ENCODE measurements at regions not wholly inside any gene's neighbourhood (a gene's known extent, or its start where the extent isn't known, plus 50 kb on each side); places are given as distances from the start of the nearest gene placed in this dataset.

DNA sequence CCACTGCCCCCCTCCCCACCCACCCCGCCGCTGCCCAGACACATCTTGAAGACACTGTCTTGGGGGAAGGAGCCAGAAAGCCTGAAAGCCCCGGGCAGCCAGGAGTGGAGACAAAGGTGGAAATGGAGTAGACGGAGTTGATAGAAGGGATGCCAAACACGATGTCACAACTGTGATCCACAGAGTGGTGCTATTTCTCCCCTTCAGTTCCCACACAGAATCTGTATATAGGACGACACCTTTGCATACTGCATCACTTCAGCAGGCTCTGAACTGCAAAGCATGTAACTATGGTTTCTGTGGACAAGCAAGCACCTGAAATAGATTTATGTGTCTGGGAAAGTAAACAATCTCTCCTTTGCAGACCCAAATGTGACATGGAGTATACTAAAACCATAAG is 56.4 kb upstream of the F13A1 start:
- DNase-seq: no peak

DNA sequence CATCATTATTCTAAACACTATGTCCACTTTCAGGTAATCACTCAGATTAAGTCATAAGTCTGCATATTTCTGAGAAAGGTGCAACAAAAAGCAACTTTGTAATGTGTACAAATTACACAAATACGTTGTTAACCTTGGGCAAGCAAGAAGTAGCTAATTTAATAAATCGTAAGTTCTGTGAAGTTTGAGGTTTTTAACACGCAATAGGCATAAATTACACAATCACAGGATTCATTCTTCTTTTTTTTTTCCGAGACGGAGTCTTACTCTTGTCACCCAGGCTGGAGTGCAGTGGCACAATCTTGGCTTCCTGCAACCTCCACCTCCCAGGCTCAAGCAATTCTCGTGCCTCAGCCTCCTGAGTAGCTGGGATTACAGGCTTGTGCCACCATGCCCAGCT is 57.2 kb upstream of the F13A1 start:
- DNase-seq: peak in 2 of 4 experiments; percentile 32 to 57

DNA sequence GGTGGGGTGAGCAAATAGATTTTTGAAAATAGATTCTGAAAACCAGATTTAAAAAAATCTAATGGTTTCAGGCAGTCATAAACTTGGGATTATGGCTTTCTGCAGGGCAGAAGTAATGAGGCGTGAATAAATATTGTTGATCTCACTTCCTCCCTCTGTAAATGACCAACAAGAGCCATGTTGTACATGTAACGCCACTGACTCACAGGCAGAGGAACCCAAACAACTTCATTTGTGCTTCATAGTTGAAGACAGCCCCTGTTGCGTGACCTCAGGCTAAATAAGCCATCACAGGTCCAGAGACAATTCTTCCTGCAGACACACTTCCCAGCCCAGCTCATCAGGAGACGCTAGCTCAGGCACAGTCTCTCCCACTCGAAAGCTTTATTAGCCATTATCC is 59.1 kb upstream of the F13A1 start:
- peak; percentile 48 to 84 (median 70) for DNase-seq

DNA sequence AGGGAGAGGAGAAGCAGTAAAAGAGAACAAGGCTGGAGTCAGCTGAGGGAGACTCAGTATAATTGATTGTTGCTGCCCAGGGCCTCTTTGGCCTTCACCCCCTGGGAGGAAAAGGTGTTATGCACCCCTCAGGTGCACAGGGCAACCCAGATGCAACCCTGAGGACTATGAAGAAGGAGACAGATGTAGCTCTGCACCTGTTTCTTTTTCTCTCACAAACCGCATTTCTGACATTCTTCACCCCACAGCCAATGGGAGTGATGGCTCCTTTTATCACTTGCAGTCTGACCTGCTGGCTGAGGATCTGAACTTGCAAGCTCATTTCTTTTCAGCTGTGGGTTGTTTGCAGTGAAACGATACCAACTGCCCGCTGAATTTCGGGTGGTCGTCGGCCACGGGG is 64.1 kb upstream of the F13A1 start:
- no peak for DNase-seq

DNA sequence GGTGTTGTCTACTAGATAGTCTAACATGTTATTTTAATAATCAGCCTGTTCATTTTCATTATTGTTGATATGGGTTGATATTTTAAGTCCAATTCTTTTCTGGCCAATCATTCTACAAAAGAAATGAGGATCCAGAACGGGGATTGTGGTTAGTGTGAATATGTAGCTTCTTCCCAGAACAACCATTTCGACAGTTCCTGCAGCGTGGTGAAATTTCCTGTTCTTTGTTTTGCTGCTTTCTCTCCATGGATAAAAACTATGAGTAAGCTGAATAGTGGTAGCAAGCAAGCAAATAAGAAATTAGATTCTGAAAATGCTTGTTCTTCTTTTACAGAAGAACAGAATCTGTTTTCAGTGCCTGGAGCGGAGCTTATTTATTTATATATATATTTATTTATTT is 65.5 kb upstream of the F13A1 start:
- peak; percentile 80 to 92 (median 88) for DNase-seq

DNA sequence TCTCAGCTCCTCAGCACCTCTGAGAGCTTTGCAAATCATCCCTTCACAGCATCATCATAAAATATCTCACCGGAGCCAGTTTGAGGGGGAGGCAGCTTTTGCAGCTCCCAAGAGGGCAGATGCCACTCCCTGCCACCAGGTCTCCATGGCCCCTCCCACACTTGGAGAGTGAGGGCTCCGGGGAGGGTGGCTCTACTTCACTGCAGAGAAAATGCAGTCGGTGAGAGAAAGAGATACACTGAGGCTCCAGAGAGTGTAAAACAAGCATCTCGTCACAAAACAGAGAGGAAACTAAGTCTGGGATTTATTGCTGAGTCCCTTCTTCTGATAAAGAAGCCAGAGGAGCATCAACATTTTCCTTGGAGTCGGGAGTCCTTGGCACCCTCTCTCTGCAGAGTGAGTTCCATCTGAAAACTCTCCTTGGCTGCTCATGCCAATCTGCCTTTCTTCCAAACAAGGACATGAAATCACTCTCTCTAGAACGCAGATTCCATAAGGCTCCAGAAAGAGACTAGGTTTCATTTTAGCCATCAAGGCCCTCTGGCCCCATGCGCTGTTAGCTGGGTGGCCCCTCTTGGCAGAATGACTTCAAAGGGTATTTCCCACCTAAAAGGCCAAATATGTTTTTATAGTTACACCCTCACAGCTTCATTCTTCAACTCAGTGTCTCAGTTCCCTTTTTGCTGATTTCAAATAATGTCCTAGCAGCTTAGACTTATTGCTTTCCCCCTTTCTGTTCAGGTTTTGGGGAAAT is 70.6 kb upstream of the F13A1 start:
- DNase-seq: peak; percentile 27 to 68 (median 53)

DNA sequence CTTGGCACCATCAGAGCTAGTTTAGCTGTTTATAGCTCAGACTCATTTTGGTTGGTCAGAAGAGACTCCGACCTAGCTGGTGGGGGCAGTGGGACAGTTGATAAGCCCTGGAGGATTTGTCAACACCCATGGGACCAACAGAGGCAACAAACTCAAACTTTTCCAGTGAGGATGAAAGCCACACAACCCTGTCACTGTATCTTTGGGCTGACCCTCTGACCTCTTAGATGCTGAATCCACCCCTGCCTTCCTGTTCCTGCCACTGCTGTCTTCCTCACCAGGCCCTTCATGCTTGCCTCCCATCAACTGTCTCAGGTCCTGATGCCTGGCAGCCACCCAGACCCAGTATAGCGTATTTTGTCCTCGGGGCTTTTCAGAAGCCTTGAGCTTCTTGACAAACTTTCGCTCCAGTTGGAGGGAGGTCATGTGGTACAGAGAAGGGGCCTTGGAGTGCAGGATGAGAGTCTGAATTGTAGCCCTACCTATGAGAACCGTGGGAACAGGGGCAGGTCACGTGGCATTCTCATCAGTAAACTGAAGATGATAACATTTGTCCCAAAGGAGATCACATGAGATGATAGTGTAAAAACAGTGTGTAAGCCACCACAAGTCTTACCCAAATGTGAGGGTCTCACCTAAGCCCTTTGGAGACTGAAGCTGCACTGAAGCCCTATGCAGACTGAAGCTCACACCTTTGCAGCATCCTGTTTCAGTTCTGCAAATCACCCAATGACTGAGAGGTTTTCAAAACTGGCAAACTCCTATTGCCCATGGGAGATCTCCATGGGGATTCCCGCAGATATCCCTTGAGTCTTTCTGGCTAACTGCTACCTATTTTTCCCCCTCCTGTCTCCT is 72.0 kb upstream of the F13A1 start:
- DNase-seq: no peak

DNA sequence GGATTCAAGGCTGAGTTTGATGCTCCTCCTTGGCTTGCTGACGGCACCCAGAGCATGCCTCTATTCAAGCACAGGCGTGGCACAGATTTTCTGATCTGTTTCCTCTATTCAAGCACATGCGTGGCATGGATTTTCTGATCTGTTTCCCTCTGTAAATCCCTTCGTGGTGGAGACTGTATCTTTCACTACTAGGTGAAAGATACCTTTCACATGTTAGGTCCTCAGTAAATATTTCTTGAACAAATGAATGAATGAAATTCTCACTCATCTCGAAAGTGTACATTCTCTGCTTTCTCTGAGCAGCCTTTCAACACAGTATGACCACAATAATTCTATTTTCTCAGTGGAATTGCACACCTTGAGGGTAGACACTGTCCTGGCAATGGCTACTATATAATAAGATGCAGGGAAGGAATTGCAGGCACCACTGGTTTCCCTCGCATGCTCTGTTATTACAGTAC is 72.6 kb upstream of the F13A1 start:
- peak in 1 of 4 experiments; percentile 33 for DNase-seq

DNA sequence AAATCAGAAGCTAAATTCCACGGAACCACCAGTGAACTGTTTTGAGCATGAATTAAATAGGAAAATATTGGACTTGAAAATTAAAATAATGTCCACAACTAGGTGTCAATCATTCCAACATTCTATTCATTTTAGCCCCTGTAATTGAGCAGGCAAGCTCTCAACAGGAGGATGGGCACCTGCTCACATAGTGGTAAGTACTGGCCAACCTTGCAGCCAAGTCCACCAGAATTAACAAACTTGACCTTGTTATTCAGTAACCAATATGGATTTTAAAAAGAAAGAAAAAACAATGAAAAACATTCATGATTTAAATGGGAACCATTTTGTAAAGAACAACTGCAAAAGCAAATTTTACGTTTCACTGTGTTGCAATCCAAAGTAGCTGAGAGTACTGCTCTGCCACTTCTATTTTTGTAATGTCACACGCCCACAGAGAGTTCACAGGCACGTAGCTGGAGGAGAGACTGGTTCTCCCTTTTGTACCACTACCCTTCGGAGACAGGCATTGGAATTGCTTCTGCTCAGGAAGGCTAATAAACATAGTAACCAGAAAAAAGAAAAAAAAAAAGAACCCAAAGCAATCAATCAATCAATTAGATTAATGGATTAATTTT is 75.2 kb upstream of the F13A1 start:
- peak; percentile 84 to 95 (median 91) for DNase-seq

DNA sequence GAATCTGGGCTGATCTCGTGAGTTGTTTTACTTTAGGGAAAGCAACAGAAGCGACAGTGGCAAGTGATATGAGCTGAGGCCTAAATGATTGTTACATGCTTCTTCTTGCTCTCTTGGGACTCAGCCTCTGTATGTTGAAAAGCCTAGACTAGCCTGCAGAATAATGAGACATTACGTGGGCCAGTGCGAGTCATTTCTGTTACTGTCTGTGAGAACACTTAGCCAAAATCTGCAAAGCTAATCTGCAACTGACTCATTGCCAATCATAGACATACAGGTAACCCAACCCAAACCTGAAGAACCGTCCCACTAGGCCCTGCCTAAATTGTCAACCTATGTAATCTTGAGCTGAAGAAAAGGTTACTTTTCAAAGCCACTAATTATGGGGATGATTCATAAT is 77.4 kb upstream of the F13A1 start:
- peak in 3 of 4 experiments; percentile 34 to 52 (median 43) for DNase-seq

DNA sequence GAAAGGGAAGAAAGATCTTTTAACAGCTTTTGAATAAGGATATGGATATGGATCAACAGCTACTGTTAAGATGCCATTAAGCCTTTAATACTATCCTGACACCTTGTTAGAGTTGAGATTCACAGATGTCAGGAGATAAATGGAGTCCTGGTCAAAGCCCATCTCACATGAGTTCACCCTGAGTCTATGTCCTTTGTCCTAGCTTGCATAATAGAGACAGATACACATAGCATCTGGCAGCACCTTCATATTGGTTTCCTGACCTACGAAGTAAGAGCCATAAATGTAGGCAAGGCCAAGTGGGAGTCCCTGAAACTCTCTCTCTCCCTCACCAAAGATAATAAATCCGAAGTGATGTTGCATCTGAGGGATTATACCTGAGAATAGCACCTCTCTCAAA is 79.1 kb upstream of the F13A1 start:
- no peak for DNase-seq

DNA sequence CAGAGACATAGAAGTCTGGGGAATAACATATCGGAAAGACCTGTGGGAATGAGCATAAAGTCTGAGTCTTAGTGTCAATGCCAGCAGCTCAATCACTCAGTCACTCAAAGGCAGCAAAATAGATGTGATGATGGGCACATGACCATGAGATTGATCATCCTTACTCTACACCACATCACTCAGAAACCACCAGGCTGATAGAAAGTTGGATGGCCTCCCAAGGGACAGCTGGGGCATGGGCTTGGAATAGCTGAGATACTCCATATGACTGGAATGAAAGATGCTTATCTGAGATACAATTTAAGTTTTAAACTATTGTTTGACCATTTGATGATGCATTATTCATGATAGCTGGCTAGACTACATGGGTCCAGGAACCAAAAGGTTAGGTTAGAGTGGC is 80.9 kb upstream of the F13A1 start:
- DNase-seq: no peak

DNA sequence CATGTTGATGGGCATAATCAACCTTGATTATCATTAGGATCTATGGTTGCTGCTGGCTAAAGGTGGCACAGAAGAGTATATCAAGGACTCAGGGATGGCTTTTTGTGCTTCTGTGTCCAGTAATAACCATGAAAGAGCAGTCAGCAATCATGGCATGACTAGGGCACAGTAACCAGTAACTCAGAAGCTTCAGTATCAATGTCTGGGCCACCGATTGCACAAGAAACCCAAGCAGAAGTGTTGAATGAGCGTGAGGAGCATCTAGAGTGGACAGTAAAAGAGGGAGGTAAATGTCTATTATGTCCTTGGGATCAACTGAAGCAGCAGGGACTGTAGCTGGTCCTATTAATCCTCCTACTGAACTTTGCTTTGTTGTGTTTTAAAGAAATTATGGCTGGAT is 81.5 kb upstream of the F13A1 start:
- DNase-seq: peak; percentile 43 to 64 (median 54)

DNA sequence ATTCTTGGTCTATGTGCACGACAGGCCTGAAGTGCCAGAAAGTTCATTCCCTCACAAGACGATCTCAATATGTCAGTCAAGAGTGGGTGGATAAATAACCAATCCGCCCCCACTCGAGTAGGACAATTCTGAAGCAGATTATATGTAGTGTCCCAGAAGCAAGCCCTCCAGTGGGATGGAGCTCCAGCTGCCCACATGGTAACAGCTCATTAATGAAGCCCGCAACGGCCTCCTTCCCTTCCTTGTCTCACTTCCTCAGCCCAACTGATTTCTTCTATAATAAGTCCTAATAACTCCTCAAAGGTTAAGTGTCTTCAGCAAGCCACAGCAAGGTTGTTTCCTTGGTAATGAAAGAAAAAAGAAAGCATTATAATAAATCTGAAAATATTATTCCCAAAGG is 82.1 kb upstream of the F13A1 start:
- DNase-seq: peak in 3 of 4 experiments; percentile 53 to 64 (median 55)

DNA sequence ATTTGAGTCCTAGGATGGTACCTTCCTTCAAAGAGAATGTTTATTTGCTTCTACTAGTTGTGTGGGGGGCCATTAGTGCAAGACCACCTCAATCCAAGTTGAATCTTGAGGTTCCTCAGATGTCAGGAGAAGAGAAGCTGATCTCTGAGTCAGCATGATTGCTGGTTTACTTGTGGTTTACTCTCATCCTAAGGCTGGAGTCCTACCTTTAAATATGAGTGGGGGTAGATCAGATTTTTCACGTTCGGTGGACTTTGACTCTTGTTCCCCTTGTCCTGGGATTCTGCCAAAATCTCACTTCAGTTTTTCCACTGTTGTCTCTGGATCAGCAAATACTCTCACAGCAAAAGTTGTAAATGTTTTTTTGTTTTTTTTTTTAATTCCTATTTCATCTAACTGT is 84.6 kb upstream of the F13A1 start:
- DNase-seq: peak in 3 of 4 experiments; percentile 20 to 46 (median 44)

DNA sequence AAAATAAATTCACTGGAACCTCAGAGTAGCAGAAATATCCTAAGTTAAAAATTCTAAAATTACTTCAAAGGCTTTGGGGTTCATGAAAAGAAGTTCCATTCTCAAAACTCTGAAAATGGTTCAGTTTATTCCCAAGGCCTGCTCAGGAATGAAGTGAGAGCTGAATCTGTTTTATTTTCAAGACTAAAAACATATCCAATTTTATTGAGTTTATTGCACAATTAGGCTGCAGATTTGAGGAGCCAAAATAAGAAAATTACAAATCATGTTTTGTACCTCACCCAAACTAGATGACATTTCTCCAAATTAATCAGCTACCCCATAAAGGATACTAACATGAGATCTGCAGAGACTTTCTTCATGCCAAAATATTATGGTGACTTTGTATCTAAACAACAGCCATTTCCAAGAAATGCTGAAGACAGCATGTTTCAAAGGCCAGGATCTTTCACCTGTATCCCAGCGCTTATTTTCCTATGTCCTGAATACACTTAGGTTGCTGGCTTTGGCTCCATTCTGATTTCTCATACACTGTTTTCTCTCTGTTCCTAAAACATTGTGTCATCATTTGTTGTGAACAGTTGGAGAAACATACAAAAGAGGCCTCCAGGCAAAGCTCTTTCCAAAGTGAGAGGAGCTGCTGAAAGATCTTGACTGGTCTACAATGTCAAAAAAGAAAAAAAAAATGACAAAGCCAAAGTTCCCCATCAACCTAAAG is 85.7 kb upstream of the F13A1 start:
- no peak for DNase-seq

DNA sequence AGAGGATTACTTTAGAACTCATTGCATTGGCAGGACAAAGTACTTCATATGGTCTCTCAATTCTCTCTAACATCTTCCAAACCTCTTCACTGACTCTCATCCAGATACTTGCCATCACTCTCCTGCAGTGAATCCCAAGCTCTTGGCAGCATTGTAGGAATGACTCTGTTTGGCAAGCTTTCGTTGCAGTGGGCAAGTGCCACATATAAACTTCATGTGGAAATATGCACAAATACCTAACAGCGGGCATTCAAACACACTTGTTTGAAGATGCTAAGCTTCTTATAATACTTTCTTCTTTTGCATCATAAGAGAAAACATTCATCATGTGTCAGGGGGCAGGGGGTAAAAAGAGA is 86.2 kb upstream of the F13A1 start:
- DNase-seq: no peak

DNA sequence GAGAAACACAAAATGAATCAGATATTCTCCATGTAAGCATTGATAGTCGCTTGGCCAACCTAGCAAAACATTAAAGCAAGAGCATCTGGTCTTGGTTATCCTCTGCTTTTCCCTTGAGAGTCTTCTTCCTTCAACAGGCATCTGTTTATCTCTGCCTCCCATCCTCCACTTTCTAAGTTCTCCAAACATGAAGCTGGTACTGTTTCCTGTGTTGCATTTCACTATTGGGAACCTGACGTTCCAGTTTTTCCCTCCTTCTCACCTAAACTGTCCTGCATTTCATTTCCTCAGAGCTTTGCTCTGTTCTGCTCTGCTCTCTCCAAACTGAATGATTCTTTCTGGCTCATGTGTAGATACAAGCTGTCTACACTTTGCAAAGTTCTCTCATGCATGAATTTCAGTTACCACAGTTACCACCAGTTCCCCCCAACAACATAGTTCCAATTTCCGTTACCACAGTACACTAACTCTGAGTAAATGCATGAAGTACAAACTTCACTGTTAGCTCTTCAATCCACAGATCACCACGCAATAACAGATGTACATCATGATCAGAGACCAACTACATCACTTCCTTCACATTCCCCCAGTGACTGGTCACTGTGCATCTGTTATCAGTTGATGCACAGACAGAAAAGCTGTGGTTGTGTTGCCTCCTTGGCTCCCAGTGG is 86.7 kb upstream of the F13A1 start:
- peak in 1 of 4 experiments; percentile 34 for DNase-seq

DNA sequence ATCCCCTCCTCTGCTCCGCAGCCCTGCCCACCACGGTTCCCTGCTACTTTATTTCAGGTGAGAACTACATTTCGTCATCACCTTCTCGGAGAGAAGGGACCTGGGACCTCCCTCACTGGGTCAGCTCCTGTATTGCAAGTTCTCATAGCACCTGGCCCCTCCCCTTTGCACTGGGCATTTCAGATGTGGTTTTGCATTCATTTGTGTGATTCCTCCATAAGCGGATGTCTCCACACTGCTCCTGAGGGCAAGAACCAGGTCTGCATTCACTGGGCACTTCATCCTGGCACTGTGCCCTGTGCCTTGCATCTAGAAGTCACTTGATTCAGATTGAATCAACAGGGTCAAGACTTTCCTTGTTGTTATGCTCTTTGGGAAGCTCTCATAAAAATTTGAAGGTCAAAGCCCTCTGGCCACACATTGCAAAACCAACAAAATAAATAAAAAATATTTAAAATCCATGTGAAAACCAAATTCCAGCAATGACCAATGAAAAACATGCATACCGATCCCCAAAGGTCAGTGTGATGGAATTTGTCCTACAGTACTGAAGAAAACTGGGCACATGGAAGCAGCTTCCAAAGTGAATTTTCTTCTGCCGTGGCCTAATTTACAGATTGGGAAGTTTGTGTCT is 89.1 kb upstream of the F13A1 start:
- DNase-seq: no peak

DNA sequence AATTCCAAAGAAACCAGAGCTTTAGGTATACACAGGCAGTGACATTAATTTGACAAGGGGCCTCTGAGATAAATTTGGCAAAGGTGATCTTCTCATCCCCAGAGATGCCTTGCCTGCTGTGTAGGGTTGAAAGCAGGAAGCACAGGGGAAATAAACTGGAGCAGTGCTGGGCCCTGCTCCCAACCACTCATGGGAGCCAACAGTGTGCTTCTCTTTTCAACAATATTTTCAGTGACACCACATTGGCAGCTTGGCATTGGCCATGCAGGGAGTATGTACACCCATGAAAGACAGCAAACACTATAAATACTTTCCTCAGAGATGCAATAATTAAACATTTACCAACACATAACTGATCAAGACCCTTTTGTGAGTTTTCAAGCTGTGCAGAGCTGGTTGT is 90.7 kb upstream of the F13A1 start:
- no peak for DNase-seq

DNA sequence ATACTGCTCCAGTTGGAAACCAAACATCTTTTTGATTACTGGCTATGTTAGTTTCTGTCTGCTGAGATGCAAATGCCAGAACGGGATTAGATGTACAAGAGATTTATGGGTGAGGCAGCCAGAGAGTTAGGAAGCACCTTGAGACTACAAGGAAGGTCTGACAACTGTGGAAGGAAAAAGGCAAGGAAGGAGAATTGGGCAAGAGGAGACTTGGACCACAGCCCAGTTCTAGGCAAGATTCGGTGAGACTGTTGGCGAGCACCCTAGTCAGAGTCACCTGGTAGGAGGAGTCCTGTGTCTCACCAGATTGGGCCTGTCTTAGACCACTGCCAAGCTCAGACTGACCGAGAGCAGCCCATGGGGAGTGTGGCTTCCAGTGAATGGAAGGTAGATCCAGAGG is 91.8 kb upstream of the F13A1 start:
- DNase-seq: no peak

DNA sequence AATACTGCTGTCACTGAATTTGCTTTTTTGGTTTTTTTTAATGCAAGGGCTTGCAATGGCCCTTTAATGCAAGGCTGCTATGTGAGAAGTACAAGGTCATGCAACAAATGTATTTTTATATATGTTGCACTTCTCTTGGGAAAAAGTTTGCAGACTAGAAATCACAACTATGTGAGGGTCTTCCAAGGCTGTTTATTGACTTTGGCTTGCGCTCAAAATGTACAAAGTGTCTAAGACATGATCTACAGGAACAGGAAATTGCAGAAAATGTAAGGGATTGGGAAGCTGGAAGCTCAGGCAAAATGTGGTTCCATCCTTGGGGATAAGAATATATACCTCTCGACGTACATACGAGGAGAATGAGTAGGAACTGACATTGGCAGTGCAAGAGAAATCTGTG is 92.2 kb upstream of the F13A1 start:
- no peak for DNase-seq
